ENCODE measurements at regions not wholly inside any gene's neighbourhood (a gene's known extent, or its start where the extent isn't known, plus 50 kb on each side); places are given as distances from the start of the nearest gene placed in this dataset.

DNA sequence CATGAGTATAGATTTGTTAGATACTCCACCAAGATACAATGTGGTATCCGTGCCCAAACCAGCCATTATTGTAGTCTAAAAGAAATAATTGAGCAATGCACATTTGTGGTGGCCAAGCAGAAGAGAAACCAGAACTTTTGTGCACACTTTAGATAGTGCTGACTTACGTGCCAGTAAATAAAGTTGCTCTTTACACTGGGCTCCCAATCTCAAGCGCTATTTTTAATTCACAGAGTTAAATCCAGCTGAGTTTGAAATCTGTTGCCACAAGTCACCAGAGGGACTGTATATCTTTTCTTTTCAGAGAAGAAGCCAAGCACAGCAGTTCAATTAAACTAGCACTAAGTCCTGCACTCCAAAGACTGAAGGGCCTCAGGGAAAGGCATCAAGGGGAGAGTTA is 680.4 kb downstream of the TDRD15 start:
- Histone ChIP-seq H3K27ac (no peak overlapping the region), H3K4me3 (no peak overlapping the region), H3K9me3 (no peaks in the 10 kb centered on the region), H3K27me3 (no peaks in the 10 kb centered on the region), H3K4me1 (no peaks in the 10 kb centered on the region), H3K36me3 (ENCODE audit: low read depth, missing control alignments) (no peaks in the 10 kb centered on the region)
- TF ChIP-seq, protein P1, sequence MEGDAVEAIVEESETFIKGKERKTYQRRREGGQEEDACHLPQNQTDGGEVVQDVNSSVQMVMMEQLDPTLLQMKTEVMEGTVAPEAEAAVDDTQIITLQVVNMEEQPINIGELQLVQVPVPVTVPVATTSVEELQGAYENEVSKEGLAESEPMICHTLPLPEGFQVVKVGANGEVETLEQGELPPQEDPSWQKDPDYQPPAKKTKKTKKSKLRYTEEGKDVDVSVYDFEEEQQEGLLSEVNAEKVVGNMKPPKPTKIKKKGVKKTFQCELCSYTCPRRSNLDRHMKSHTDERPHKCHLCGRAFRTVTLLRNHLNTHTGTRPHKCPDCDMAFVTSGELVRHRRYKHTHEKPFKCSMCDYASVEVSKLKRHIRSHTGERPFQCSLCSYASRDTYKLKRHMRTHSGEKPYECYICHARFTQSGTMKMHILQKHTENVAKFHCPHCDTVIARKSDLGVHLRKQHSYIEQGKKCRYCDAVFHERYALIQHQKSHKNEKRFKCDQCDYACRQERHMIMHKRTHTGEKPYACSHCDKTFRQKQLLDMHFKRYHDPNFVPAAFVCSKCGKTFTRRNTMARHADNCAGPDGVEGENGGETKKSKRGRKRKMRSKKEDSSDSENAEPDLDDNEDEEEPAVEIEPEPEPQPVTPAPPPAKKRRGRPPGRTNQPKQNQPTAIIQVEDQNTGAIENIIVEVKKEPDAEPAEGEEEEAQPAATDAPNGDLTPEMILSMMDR (IDR thresholded peaks at IDR 0.05), result no peak
- no peak for TF ChIP-seq POLR2A (IDR thresholded peaks at IDR 0.05)
- WGBS, 2 donors, result 67 to 68% methylated on average over 3 of the region's 3 CpGs
- intact Hi-C loops (cut with DNase I; ENCODE audit: low total_unique reads), result no loop called here
- DNase-seq, result no peak

DNA sequence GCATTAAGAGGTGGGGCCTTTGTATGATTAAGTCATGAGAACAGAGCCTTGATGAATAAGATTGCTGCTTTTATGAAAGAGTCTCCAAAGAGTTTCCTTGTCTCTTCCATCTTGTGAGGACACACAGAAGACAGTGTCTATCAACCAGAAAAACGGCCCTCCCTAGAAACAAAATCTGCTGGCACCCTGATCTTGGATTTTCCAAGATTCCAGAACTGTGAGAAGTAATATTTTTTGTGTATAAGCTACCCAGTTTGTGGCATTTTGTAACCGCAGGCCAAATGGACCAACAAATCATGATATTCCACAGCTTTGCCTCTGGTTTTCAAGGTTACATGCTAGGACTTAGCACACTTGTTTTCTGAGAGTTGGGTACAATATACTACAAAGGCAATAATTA is 687.8 kb downstream of the TDRD15 start:
- no peaks in the 10 kb centered on the region for H3K27me3 ChIP-seq
- no peak for DNase-seq
- H3K36me3 ChIP-seq (ENCODE audit: low read depth, missing control alignments), result no peaks in the 10 kb centered on the region
- no peak overlapping the region for H3K27ac ChIP-seq
- no peak for TF ChIP-seq POLR2A (IDR thresholded peaks at IDR 0.05)
- TF ChIP-seq, protein P1 (IDR thresholded peaks at IDR 0.05), result no peak
- intact Hi-C loops (cut with DNase I; ENCODE audit: low total_unique reads), result no loop called here
- no peaks in the 10 kb centered on the region for H3K4me1 ChIP-seq
- no peaks in the 10 kb centered on the region for H3K9me3 ChIP-seq
- WGBS, 2 donors, result 81 to 91% methylated on average over 2 of the region's 2 CpGs
- H3K4me3 ChIP-seq, result no peak overlapping the region

DNA sequence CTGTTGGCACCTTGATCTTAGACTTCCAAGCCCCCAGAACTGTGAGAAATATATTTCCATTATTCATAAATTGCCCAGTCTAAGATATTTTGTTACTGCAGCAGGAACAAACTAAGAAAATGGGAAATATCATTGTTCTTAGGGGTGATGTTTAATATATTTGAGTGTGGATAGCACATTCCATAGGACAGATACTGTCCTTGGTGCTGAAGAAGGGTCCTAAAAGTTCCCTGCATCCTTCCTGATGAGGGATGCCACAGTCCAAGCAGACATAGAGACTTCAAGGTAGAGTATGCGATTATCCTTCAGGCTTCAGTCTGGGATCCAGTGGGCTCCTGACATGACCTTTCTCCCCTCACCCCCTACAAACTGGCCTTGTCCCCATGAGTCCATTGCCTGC is 689.0 kb downstream of the TDRD15 start:
- no peaks in the 10 kb centered on the region for H3K4me1 ChIP-seq
- no peak for DNase-seq
- TF ChIP-seq POLR2A (IDR thresholded peaks at IDR 0.05), result no peak
- TF ChIP-seq, protein P1 (IDR thresholded peaks at IDR 0.05), result no peak
- no peak overlapping the region for H3K4me3 ChIP-seq
- H3K36me3 ChIP-seq (ENCODE audit: low read depth, missing control alignments), result no peaks in the 10 kb centered on the region
- WGBS, 2 donors, result 95 to 100% methylated on average over 1 of the region's 1 CpG
- H3K27me3 ChIP-seq, result no peaks in the 10 kb centered on the region
- intact Hi-C loops (cut with DNase I; ENCODE audit: low total_unique reads), result no loop called here
- no peak overlapping the region for H3K27ac ChIP-seq
- no peaks in the 10 kb centered on the region for H3K9me3 ChIP-seq

DNA sequence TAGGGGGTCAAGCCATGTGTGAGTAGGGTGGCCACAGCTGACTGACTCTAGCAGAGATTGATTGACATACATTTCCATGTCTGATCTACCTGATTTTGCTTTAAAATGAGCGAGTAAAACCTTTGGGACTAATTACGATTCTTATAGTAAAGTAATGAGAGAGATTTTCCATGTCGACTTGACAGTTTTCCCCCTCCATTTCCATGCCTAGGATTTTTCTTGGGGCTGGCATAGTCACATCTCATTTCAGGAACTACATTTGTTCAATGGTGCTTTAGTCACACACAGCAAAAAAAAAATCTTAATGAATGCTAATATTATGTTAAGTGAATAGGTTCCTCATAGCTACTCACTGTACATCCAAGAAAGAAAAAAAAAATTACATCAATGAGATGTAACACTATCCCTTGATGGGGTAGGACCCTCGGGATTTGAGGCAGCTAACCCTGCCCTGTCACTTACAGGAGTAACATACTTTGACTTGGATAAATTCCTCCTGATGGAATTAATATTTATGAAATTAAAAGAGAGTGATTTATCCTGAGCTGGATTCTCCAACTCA is 690.9 kb downstream of the TDRD15 start:
- Histone ChIP-seq H3K4me3 (no peak overlapping the region), H3K4me1 (peaks cover 4% of the 10 kb centered on the region), H3K36me3 (ENCODE audit: low read depth, missing control alignments) (no peaks in the 10 kb centered on the region), H3K9me3 (no peaks in the 10 kb centered on the region), H3K27ac (no peak overlapping the region), H3K27me3 (no peaks in the 10 kb centered on the region)
- WGBS, 2 donors, result 72 to 79% methylated on average over 4 of the region's 4 CpGs
- no peak for TF ChIP-seq POLR2A (IDR thresholded peaks at IDR 0.05)
- TF ChIP-seq, protein P1 (IDR thresholded peaks at IDR 0.05), result no peak
- DNase-seq, result no peak
- intact Hi-C loops (cut with DNase I; ENCODE audit: low total_unique reads), result no loop called here

DNA sequence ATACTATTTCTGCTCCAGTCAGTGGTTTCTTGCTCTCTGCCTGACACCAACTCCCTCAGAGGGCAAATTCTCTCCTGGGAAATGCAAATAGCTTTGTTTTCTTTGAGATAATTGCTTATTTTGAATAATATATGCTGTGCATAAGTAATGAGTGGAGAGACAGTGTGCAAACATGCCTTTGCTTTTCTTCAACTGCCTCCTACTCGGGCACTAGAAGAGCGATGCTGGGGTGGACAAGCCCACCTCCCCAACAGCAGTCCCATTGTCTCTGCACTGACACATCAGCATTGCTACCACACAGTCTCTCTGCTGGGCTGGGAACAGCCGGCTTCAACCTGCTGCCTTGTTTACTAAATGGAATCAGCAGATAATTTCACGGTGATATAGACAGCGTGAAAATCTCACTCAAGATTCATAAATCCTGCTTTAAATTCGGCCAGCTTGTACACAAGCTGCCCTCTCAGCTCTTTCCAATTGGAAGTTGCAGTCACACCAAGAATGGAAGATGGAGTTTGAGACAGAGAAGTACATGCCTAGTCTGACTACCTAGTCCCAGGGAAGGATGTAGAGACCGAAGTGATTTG is 694.5 kb downstream of the TDRD15 start:
- H3K4me3 ChIP-seq, result no peak overlapping the region
- no peaks in the 10 kb centered on the region for H3K36me3 ChIP-seq (ENCODE audit: low read depth, missing control alignments)
- no peaks in the 10 kb centered on the region for H3K9me3 ChIP-seq
- H3K27ac ChIP-seq, result no peak overlapping the region
- peaks cover 4% of the 10 kb centered on the region for H3K4me1 ChIP-seq
- no peak for DNase-seq
- intact Hi-C loops (cut with DNase I; ENCODE audit: low total_unique reads), result no loop called here
- TF ChIP-seq, protein P1 (IDR thresholded peaks at IDR 0.05), result no peak
- TF ChIP-seq POLR2A (IDR thresholded peaks at IDR 0.05), result no peak
- H3K27me3 ChIP-seq, result no peaks in the 10 kb centered on the region
- WGBS, 2 donors, result 62 to 66% methylated on average over 7 of the region's 7 CpGs

Measured in testis (tissue), 2 donors.